Keratinocyte (primary cell): ENCODE measurements at regions not wholly inside any gene's neighbourhood (a gene's known extent, or its start where the extent isn't known, plus 50 kb on each side); places are given as distances from the start of the nearest gene placed in this dataset.

Experiments
- EZH2 ChIP-seq: IDR thresholded peaks from one replicate; pipeline ENCODE4 v1.6.1; 2012; ENCODE audit warnings: inconsistent platforms, mild to moderate bottlenecking, low read length, moderate library complexity
- TF ChIP-seq, protein P1 (sequence below), 3 experiments: IDR thresholded peaks in 1 of 3; conservative IDR thresholded peaks in 1 of 3; optimal IDR thresholded peaks in 1 of 3; 2 replicates in 2 of 3; 3 replicates in 1 of 3; pipeline versions ENCODE3 to v1.5.1; 2011; ENCODE audit warnings: low read length in 3 of 3, mild to moderate bottlenecking in 3 of 3, moderate library complexity in 2 of 3, control low read depth in 1 of 3, inconsistent platforms in 1 of 3; ENCODE audit not compliant: insufficient read depth in 2 of 3; ENCODE audit errors: extremely low read depth in 1 of 3

DNA sequence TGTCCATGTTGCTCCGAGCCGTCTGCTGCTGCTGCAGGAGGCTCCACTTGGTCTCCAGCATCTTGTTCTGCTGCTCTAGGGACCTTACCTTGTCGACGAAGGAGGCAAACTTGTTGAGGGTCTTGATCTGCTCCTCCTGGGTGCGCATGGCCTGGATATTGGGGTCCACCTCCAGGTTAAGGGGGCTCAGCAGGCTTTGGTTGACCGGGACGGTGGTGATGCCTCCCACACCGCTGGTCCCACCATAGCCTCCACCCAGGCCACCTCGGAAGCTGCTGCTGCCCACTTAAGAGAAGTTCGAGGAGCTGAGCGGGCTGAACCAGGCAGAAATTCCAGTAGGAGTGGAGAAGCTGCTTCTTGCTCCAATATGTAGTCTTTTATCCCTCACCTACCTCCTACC lies 180.7 kb upstream of the SYNPR start:
- TF ChIP-seq, protein P1, sequence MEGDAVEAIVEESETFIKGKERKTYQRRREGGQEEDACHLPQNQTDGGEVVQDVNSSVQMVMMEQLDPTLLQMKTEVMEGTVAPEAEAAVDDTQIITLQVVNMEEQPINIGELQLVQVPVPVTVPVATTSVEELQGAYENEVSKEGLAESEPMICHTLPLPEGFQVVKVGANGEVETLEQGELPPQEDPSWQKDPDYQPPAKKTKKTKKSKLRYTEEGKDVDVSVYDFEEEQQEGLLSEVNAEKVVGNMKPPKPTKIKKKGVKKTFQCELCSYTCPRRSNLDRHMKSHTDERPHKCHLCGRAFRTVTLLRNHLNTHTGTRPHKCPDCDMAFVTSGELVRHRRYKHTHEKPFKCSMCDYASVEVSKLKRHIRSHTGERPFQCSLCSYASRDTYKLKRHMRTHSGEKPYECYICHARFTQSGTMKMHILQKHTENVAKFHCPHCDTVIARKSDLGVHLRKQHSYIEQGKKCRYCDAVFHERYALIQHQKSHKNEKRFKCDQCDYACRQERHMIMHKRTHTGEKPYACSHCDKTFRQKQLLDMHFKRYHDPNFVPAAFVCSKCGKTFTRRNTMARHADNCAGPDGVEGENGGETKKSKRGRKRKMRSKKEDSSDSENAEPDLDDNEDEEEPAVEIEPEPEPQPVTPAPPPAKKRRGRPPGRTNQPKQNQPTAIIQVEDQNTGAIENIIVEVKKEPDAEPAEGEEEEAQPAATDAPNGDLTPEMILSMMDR (optimal IDR thresholded peaks at IDR 0.05 in 1 of 3, IDR thresholded peaks at IDR 0.05 in 1 of 3, conservative IDR thresholded peaks at IDR 0.05 in 1 of 3; ENCODE audit: extremely low read depth in 1 of 3, insufficient read depth in 2 of 3, low read length in 3 of 3) = no peak
- no peak for TF ChIP-seq EZH2
